Spleen (tissue), 7 donors: ENCODE measurements at regions not wholly inside any gene's neighbourhood (a gene's known extent, or its start where the extent isn't known, plus 50 kb on each side); places are given as distances from the start of the nearest gene placed in this dataset.

Experiments used
- CTCF ChIP-seq, 11 experiments: fragments of 200-600 bp in 7 of 11; fragments of 450-650 bp in 4 of 11; sonication (generic) in 4 of 11; IDR thresholded peaks in 8 of 11; conservative IDR thresholded peaks in 3 of 11; 1 replicate in 7 of 11; 2 replicates in 4 of 11; pipeline versions ENCODE4 v1.4.0 to v1.8.0; 2016 to 2021; ENCODE audit warnings: antibody characterized with exemption in 11 of 11, inconsistent platforms in 4 of 11, mild to moderate bottlenecking in 1 of 11
- POLR2A ChIP-seq, 3 donors: fragments of 450-650 bp; IDR thresholded peaks; one replicate each; pipeline ENCODE4 v1.5.1; 2017; ENCODE audit warnings: antibody characterized with exemption in 3 of 3, mild to moderate bottlenecking in 1 of 3
- POLR2AphosphoS5 ChIP-seq, 3 donors: sonication (generic); formaldehyde crosslinking; IDR thresholded peaks; one replicate each; pipeline ENCODE4 v1.5.1; 2017; ENCODE audit warnings: antibody characterized with exemption in 3 of 3
- donor health status: DM: no; HTN: no; CAD: no; lungs with moderate emphysema.
- donor health status: DM: no; HTN: no; CAD: no.
- donor health status: DM: no; HTN: no; CAD: no.

GRCh38 chr2:42855221-42855970 lies 63.0 kb upstream of the HAAO start:
- TF ChIP-seq POLR2AphosphoS5 (IDR thresholded peaks at IDR 0.05), result no peak
- TF ChIP-seq CTCF (IDR thresholded peaks at IDR 0.05 in 8 of 11, conservative IDR thresholded peaks at IDR 0.05 in 3 of 11), result no peak
- no peak for TF ChIP-seq POLR2A (IDR thresholded peaks at IDR 0.05)
